Trophoblast cell (in vitro differentiated cells and primary cell): ENCODE measurements at regions not wholly inside any gene's neighbourhood (a gene's known extent, or its start where the extent isn't known, plus 50 kb on each side); places are given as distances from the start of the nearest gene placed in this dataset.

Experiments
- DNase-seq, 2 donors: peaks; one replicate each; pipeline ENCODE4 v3.0.0-alpha.2; 2016
- H2AFZ ChIP-seq: 2 replicates; pipeline ENCODE4 v1.6.1; 2013; ENCODE audit warnings: low read length, moderate library complexity, mild to moderate bottlenecking; ENCODE audit not compliant: insufficient read depth, poor library complexity
- H2AK5ac ChIP-seq: 2 replicates; pipeline ENCODE4 v1.6.1; 2013; ENCODE audit warnings: mild to moderate bottlenecking, low read length
- H2BK120ac ChIP-seq: 2 replicates; pipeline ENCODE4 v1.6.1; 2013; ENCODE audit warnings: low read length, mild to moderate bottlenecking, moderate library complexity; ENCODE audit not compliant: insufficient read depth, poor library complexity
- H2BK12ac ChIP-seq: 2 replicates; pipeline ENCODE4 v1.6.1; 2013; ENCODE audit warnings: mild to moderate bottlenecking, low read length, moderate library complexity
- H2BK5ac ChIP-seq: 2 replicates; pipeline ENCODE4 v1.6.1; 2013; ENCODE audit warnings: low read length, low read depth, moderate library complexity, mild to moderate bottlenecking; ENCODE audit not compliant: poor library complexity
- H3K14ac ChIP-seq: 2 replicates; pipeline ENCODE4 v1.6.1; 2013; ENCODE audit warnings: mild to moderate bottlenecking, low read length
- H3K18ac ChIP-seq: 2 replicates; pipeline ENCODE4 v1.6.1; 2013; ENCODE audit warnings: mild to moderate bottlenecking, low read length
- H3K23ac ChIP-seq: 2 replicates; pipeline ENCODE4 v1.6.1; 2013; ENCODE audit warnings: low read length
- H3K27ac ChIP-seq: 2 replicates; pipeline ENCODE4 v1.5.1; 2013; ENCODE audit warnings: low read depth, mild to moderate bottlenecking, inconsistent platforms, low read length, moderate library complexity
- H3K27me3 ChIP-seq: 2 replicates; pipeline ENCODE4 v1.6.1; 2013; ENCODE audit warnings: inconsistent platforms, mild to moderate bottlenecking, low read length, moderate library complexity; ENCODE audit not compliant: insufficient read depth
- H3K36me3 ChIP-seq, 2 experiments: 1 replicate in 1 of 2; 2 replicates in 1 of 2; pipeline ENCODE4 v1.6.1; 2013; ENCODE audit warnings: low read length in 2 of 2, mild to moderate bottlenecking in 2 of 2, moderate library complexity in 1 of 2; ENCODE audit not compliant: insufficient read depth in 2 of 2, control insufficient read depth in 1 of 2
- H3K4ac ChIP-seq: 2 replicates; pipeline ENCODE4 v1.6.1; 2013; ENCODE audit warnings: low read depth, mild to moderate bottlenecking, low read length, moderate library complexity
- H3K4me1 ChIP-seq, 2 experiments: 1 replicate in 1 of 2; 2 replicates in 1 of 2; pipeline ENCODE4 v1.6.1; 2013; ENCODE audit warnings: low read length in 2 of 2, mild to moderate bottlenecking in 2 of 2, moderate library complexity in 1 of 2; ENCODE audit not compliant: insufficient read depth in 2 of 2, control insufficient read depth in 1 of 2
- H3K4me2 ChIP-seq: 2 replicates; pipeline ENCODE4 v1.6.1; 2013; ENCODE audit warnings: inconsistent platforms, mild to moderate bottlenecking, low read length, moderate library complexity
- H3K4me3 ChIP-seq: 2 replicates; pipeline ENCODE4 v1.5.1; 2013; ENCODE audit warnings: mild to moderate bottlenecking, low read depth, low read length, inconsistent platforms
- H3K79me1 ChIP-seq: one replicate; pipeline ENCODE4 v1.6.1; 2013; ENCODE audit warnings: low read length
- H3K79me2 ChIP-seq: 2 replicates; pipeline ENCODE4 v1.6.1; 2013; ENCODE audit warnings: low read length, mild to moderate bottlenecking; ENCODE audit not compliant: control insufficient read depth, insufficient read depth, poor library complexity
- H3K9ac ChIP-seq: 2 replicates; pipeline ENCODE4 v1.6.1; 2013; ENCODE audit warnings: mild to moderate bottlenecking, low read length
- H3K9me3 ChIP-seq: 2 replicates; pipeline ENCODE4 v1.6.1; 2013; ENCODE audit warnings: low read depth, mild to moderate bottlenecking, control low read depth, inconsistent platforms, low read length; ENCODE audit not compliant: insufficient read depth
- H4K12ac ChIP-seq: 2 replicates; pipeline ENCODE4 v1.6.1; 2013; ENCODE audit warnings: low read depth, mild to moderate bottlenecking, low read length, moderate library complexity
- H4K8ac ChIP-seq: 2 replicates; pipeline ENCODE4 v1.6.1; 2013; ENCODE audit warnings: low read depth, mild to moderate bottlenecking, low read length, moderate library complexity
- H4K91ac ChIP-seq: one replicate; pipeline ENCODE4 v1.6.1; 2013; ENCODE audit warnings: low read depth, mild to moderate bottlenecking, low read length, moderate library complexity
- WGBS: extraction: QIAGEN DNeasy Blood & Tissue Kit; methylation state at CpG from one replicate; pipeline ENCODE4 v1.1.7; 2013; ENCODE audit warnings: missing lambda C conversion rate; ENCODE audit not compliant: insufficient read length, insufficient coverage; ENCODE audit errors: extremely low coverage; 5-methylcytosine and 5-hydroxymethylcytosine counted together

- no peak overlapping the region for H3K23ac ChIP-seq
- no peak overlapping the region for H3K18ac ChIP-seq
- H3K4me3 ChIP-seq = no peak overlapping the region
- H4K12ac ChIP-seq = no peak overlapping the region
- no peak overlapping the region for H3K9ac ChIP-seq
- no CpG with 5 or more reads among the region's 1 CpG for WGBS
- no peaks in the 10 kb centered on the region for H3K79me1 ChIP-seq
- H3K14ac ChIP-seq = no peak overlapping the region
- H3K4ac ChIP-seq = no peak overlapping the region
- no peaks in the 10 kb centered on the region for H3K79me2 ChIP-seq
- H4K8ac ChIP-seq = no peak overlapping the region
- H2AK5ac ChIP-seq = no peak overlapping the region
- no peaks in the 10 kb centered on the region for H3K27me3 ChIP-seq
- no peak for DNase-seq
- H3K27ac ChIP-seq = no peak overlapping the region
- no peak overlapping the region for H2BK5ac ChIP-seq
- no peaks in the 10 kb centered on the region for H3K36me3 ChIP-seq
- H3K4me1 ChIP-seq = no peaks in the 10 kb centered on the region
- H3K4me2 ChIP-seq = no peak overlapping the region
- H2BK12ac ChIP-seq = no peak overlapping the region
- H2AFZ ChIP-seq = no peak overlapping the region
- no peaks in the 10 kb centered on the region for H3K9me3 ChIP-seq
- no peak overlapping the region for H4K91ac ChIP-seq
- H2BK120ac ChIP-seq = no peak overlapping the region
Observed at GRCh38 chr7:81822811-81823210, 53.0 kb upstream of the HGF start.

GRCh38 chr7:81819861-81820260, 50.0 kb upstream of the HGF start:
- Histone ChIP-seq H2BK12ac (no peak overlapping the region), H3K79me2 (no peaks in the 10 kb centered on the region), H3K9me3 (no peaks in the 10 kb centered on the region), H3K23ac (no peak overlapping the region), H3K27ac (no peak overlapping the region), H3K79me1 (no peaks in the 10 kb centered on the region), H3K27me3 (no peaks in the 10 kb centered on the region), H2BK5ac (no peak overlapping the region), H3K4me2 (no peak overlapping the region), H3K9ac (no peak overlapping the region), H3K4me1 (no peaks in the 10 kb centered on the region), H2AK5ac (no peak overlapping the region), H4K12ac (no peak overlapping the region), H3K14ac (no peak overlapping the region), H4K8ac (no peak overlapping the region), H2BK120ac (no peak overlapping the region), H3K4ac (no peak overlapping the region), H4K91ac (no peak overlapping the region), H3K36me3 (no peaks in the 10 kb centered on the region), H3K4me3 (no peak overlapping the region), H3K18ac (no peak overlapping the region), H2AFZ (no peak overlapping the region)
- no peak for DNase-seq
- no CpG with 5 or more reads among the region's 1 CpG for WGBS
